ENCODE measurements at regions not wholly inside any gene's neighbourhood (a gene's known extent, or its start where the extent isn't known, plus 50 kb on each side); places are given as distances from the start of the nearest gene placed in this dataset.

DNA sequence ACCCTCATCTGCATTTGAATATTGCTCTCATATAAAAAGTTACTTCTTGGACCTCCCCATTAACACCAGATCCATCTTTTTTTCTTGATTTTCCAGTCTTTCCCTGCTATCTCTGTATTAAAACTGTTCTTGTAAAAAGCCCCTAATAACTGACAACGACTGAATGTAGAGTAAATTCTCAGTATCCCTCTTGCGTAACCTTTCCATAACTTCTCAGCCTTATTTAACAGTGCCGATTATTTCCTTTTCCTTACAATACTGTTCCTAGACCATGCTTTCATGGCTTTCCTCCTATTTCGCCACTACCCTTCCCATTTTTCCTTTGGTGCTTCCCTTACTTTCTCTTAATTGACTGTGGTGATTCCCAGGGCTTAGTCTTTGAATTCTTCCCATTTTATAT, 348.9 kb upstream of the DSEL start:
- TF ChIP-seq, protein P1, sequence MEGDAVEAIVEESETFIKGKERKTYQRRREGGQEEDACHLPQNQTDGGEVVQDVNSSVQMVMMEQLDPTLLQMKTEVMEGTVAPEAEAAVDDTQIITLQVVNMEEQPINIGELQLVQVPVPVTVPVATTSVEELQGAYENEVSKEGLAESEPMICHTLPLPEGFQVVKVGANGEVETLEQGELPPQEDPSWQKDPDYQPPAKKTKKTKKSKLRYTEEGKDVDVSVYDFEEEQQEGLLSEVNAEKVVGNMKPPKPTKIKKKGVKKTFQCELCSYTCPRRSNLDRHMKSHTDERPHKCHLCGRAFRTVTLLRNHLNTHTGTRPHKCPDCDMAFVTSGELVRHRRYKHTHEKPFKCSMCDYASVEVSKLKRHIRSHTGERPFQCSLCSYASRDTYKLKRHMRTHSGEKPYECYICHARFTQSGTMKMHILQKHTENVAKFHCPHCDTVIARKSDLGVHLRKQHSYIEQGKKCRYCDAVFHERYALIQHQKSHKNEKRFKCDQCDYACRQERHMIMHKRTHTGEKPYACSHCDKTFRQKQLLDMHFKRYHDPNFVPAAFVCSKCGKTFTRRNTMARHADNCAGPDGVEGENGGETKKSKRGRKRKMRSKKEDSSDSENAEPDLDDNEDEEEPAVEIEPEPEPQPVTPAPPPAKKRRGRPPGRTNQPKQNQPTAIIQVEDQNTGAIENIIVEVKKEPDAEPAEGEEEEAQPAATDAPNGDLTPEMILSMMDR (conservative IDR thresholded peaks at IDR 0.05): no peak
- TF ChIP-seq EZH2 (IDR thresholded peaks at IDR 0.05; ENCODE audit: low read depth): no peak
